Naive thymus-derived CD4-positive, alpha-beta T cell (primary cell): ENCODE measurements at regions not wholly inside any gene's neighbourhood (a gene's known extent, or its start where the extent isn't known, plus 50 kb on each side); places are given as distances from the start of the nearest gene placed in this dataset.

Source experiments
- ATAC-seq: fragments of 150-1000 bp; cut with Tn5 transposase; 2 replicates; pipeline ENCODE4 v1.10.0; 2021; ENCODE audit warnings: mild to moderate bottlenecking, moderate library complexity
- CTCF ChIA-PET: fragments of 350-600 bp; sonication (Branson Sonifier 250); formaldehyde crosslinking; loops from one replicate; lab custom pipeline; 2021; ENCODE audit warnings: antibody characterized with exemption; lab: Charles Lee
- POLR2A ChIA-PET: fragments of 350-600 bp; sonication (Branson Sonifier 250); formaldehyde crosslinking; loops from one replicate; lab custom pipeline; 2021; ENCODE audit warnings: antibody characterized with exemption, inconsistent platforms; lab: Charles Lee
- DNase-seq, 9 donors: peaks; one replicate each; pipeline versions ENCODE4 v3.0.0 to v3.0.0-alpha.2; 2020 to 2022; ENCODE audit warnings: mixed read lengths in 1 of 9
- H3K27ac ChIP-seq: one replicate; pipeline ENCODE4 v1.7.0; 2013; ENCODE audit warnings: mild to moderate bottlenecking, low read depth, low read length, moderate library complexity
- H3K27me3 ChIP-seq, 2 donors: one replicate each; pipeline ENCODE4 v1.7.0; 2013; ENCODE audit warnings: low read length in 2 of 2, mild to moderate bottlenecking in 2 of 2, moderate library complexity in 2 of 2; ENCODE audit not compliant: control insufficient read depth in 2 of 2, insufficient read depth in 2 of 2
- H3K36me3 ChIP-seq, 3 experiments: 1 replicate in 2 of 3; 2 replicates in 1 of 3; pipeline ENCODE4 v1.7.0; 2013; ENCODE audit warnings: low read length in 3 of 3, mild to moderate bottlenecking in 3 of 3, moderate library complexity in 1 of 3; ENCODE audit not compliant: insufficient read depth in 3 of 3, control insufficient read depth in 2 of 3
- H3K4me1 ChIP-seq, 2 donors: one replicate each; pipeline ENCODE4 v1.7.0; 2013; ENCODE audit warnings: low read length in 2 of 2, mild to moderate bottlenecking in 2 of 2, moderate library complexity in 1 of 2; ENCODE audit not compliant: control insufficient read depth in 2 of 2, insufficient read depth in 2 of 2
- H3K4me3 ChIP-seq: 2 replicates; pipeline ENCODE4 v1.7.0; 2013; ENCODE audit warnings: mild to moderate bottlenecking, low read length
- H3K9me3 ChIP-seq, 3 experiments: 1 replicate in 2 of 3; 2 replicates in 1 of 3; pipeline ENCODE4 v1.7.0; 2013; ENCODE audit warnings: low read length in 3 of 3; ENCODE audit not compliant: control insufficient read depth in 2 of 3
- H3K27ac Mint-ChIP-seq, 9 donors: one replicate each; pipeline ENCODE4 v1.8.0; 2020 to 2022; ENCODE audit warnings: mixed read lengths in 9 of 9, mild to moderate bottlenecking in 8 of 9, moderate library complexity in 5 of 9, inconsistent platforms in 2 of 9
- H3K27me3 Mint-ChIP-seq, 5 donors: one replicate each; pipeline ENCODE4 v1.8.0; 2021 to 2022; ENCODE audit warnings: mixed read lengths in 5 of 5, mild to moderate bottlenecking in 1 of 5
- H3K36me3 Mint-ChIP-seq, 5 donors: one replicate each; pipeline ENCODE4 v1.8.0; 2020 to 2022; ENCODE audit warnings: mixed read lengths in 5 of 5, mild to moderate bottlenecking in 3 of 5, inconsistent platforms in 1 of 5
- H3K4me1 Mint-ChIP-seq, 7 donors: one replicate each; pipeline ENCODE4 v1.8.0; 2020 to 2022; ENCODE audit warnings: mixed read lengths in 7 of 7, mild to moderate bottlenecking in 3 of 7, inconsistent platforms in 1 of 7
- H3K4me3 Mint-ChIP-seq, 10 donors: one replicate each; pipeline ENCODE4 v1.8.0; 2020 to 2022; ENCODE audit warnings: mild to moderate bottlenecking in 10 of 10, mixed read lengths in 10 of 10, moderate library complexity in 6 of 10, inconsistent platforms in 2 of 10
- H3K9me3 Mint-ChIP-seq, 11 donors: one replicate each; pipeline ENCODE4 v1.8.0; 2020 to 2022; ENCODE audit warnings: mixed read lengths in 11 of 11, mild to moderate bottlenecking in 4 of 11, inconsistent platforms in 1 of 11, moderate library complexity in 1 of 11
- intact Hi-C, 2 donors: fragments of 100-400 bp; cut with micrococcal nuclease; formaldehyde crosslinking; loops; one replicate each; pipeline ENCODE4 v1.15.1; 2023

DNA sequence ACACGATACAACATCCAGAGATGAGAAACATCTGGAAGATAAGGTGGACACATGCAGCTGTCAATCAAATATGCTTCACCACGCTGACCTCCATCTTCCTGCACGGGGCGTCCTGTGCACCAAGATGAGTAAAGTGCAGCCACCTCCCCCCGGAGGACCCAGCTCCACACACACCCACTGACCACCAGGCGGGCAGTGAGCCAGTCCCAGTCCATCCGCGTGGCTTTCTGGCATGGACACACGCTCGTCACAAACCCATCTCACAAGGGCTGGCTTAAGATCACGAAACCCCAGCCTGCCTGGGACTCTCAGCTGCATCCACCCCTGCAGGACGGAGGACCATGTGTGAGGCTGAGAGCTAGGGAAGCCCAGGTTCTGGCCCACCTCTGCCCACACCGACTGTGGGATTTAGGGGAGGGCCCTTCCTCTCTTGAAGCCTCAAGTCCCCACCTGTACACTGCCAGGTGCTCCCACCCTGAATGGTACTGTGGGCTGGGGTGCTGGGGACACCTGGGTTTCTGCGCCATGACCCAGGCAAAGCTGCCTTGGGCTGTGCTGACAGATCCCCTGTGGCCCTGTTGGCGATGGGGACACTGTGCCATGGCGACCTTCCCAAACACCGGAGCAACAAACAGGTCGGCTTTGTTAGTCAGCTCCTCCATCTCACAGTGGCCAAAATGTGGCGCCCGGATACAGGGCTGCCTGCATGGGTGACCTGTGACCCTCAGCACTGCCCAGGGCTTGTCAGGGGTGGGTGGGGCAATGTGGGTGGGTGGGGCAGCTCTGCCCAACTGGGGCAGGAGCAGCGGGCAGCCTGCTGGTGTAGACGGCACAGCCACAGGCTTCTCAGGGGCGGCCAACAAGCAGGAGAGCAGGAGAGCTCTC is 629.0 kb downstream of the TBC1D22A start:
- intact Hi-C loops = no loop called here
- no peaks in the 10 kb centered on the region for H3K36me3 ChIP-seq
- H3K4me1 ChIP-seq = no peaks in the 10 kb centered on the region
- ChIA-PET POLR2A (no interaction called here), CTCF (no interaction called here)
- Mint-ChIP-seq H3K4me3 (no peak overlapping the region), H3K4me1 (no peaks in the 10 kb centered on the region), H3K36me3 (no peaks in the 10 kb centered on the region), H3K27ac (no peak overlapping the region), H3K9me3 (no peaks in the 10 kb centered on the region), H3K27me3 (peaks cover 0 to 3% (median 0%) of the 10 kb centered on the region in 5 donors)
- H3K27ac ChIP-seq = no peak overlapping the region
- H3K9me3 ChIP-seq = no peaks in the 10 kb centered on the region
- ATAC-seq (no peak), DNase-seq (no peak)
- H3K27me3 ChIP-seq = no peaks in the 10 kb centered on the region
- no peak overlapping the region for H3K4me3 ChIP-seq

DNA sequence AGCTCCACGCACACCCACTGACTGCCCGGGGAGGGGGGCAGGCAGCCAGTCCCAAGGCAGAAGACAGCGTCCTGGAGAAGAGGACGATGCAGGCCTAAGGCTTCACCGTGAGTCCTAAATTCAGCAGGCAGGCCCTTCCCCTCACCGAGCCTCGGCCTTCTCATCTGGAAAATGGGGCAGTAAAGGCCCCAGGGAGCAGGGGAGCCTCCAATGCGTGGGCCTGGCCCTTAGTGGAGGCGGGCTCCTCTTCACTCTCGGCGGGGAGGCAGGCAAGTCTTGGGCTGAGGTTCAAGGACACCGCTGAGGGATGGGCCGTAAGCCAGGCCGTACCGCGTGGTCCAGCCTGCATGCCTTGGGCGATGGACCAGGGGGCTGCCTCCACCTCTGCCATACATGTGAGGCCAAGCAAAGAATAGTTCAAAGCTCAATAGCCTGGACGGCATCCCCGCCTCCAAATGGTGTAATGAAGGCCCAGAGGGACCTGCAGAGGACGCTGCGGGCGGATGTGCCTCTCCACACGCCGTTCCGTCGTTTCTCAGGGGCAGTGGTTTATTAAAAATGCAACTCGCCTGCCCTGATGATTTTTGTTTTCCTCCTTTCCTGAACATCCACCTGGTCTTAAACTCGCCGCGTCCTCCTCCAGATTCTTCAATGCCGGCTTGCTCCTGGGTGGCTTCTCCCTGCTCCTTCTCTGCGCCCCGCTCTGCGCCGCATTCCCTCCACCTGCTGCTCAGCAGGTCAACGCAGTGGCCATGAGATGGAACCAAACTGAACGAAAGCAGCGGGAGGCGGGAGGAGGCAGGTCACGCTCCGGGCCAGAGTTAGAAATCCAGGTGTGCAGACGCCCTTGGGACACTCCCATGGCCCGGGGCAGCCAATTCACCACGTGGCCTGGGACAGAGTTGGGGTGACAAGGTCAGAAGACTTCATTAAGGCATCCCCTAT is 627.8 kb downstream of the TBC1D22A start:
- intact Hi-C loops = no loop called here
- Histone ChIP-seq H3K27me3 (no peaks in the 10 kb centered on the region), H3K4me3 (no peak overlapping the region), H3K36me3 (no peaks in the 10 kb centered on the region), H3K4me1 (no peaks in the 10 kb centered on the region), H3K9me3 (no peaks in the 10 kb centered on the region), H3K27ac (no peak overlapping the region)
- Mint-ChIP-seq H3K27ac (peak overlapping the region in 1 of 9 donors; percentile 42), H3K9me3 (no peaks in the 10 kb centered on the region), H3K36me3 (no peaks in the 10 kb centered on the region), H3K27me3 (peaks cover 0 to 6% (median 3%) of the 10 kb centered on the region in 5 donors), H3K4me3 (peak overlapping the region in 1 of 10 donors; percentile 73), H3K4me1 (no peaks in the 10 kb centered on the region)
- ChIA-PET CTCF (no interaction called here), POLR2A (no interaction called here)
- no peak for ATAC-seq
- no peak for DNase-seq

DNA sequence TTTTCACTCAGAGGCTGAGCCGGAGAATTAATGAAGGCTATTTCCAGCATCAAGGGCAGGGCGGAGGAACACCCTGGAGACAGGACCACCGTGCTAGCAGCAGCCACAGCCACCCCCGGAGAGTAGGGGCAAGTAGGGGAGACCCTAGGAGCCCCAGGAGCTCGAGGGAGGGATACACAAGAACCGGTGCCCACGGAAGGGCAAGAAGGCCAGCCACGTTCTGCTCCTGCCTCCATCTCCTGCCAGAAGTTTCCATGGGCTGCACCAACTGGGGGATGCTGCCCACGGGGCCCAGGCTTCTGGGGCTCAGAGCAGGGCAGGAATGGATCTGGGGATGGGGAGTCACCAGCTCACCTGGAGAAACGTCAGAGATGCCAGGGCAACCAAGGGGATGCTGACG is 626.8 kb downstream of the TBC1D22A start:
- ATAC-seq (no peak), DNase-seq (no peak)
- H3K4me3 ChIP-seq = no peak overlapping the region
- no peaks in the 10 kb centered on the region for H3K36me3 Mint-ChIP-seq
- H3K27ac Mint-ChIP-seq = no peak overlapping the region
- no peaks in the 10 kb centered on the region for H3K9me3 Mint-ChIP-seq
- H3K9me3 ChIP-seq = no peaks in the 10 kb centered on the region
- peaks cover 0 to 6% (median 0%) of the 10 kb centered on the region in 5 donors for H3K27me3 Mint-ChIP-seq
- ChIA-PET POLR2A (no interaction called here), CTCF (no interaction called here)
- no peak overlapping the region for H3K27ac ChIP-seq
- no peaks in the 10 kb centered on the region for H3K4me1 Mint-ChIP-seq
- intact Hi-C loops = no loop called here
- H3K4me1 ChIP-seq = no peaks in the 10 kb centered on the region
- no peaks in the 10 kb centered on the region for H3K36me3 ChIP-seq
- H3K27me3 ChIP-seq = no peaks in the 10 kb centered on the region
- no peak overlapping the region for H3K4me3 Mint-ChIP-seq

DNA sequence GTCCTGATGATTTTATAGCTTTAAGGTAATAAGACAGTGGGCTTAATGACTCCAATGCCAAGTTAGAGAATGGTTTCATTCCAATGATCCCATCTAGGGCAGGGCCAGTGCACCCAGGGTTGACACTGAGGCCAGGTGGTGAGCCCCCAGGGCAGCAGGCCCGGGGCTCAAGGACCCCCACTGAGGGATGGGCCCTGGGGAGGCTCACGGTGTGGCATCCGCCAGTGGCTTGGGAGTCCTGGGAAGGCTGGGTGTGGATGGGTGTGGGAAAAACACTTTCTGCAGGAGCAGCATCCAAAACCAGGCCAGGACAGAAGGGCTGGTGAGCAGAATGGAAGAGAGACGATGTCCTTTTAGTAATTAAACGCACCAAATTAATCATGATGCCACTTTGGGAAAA is 626.3 kb downstream of the TBC1D22A start:
- Histone ChIP-seq H3K4me3 (no peak overlapping the region), H3K27me3 (no peaks in the 10 kb centered on the region), H3K4me1 (no peaks in the 10 kb centered on the region), H3K27ac (no peak overlapping the region), H3K36me3 (no peaks in the 10 kb centered on the region), H3K9me3 (no peaks in the 10 kb centered on the region)
- ChIA-PET POLR2A (no interaction called here), CTCF (no interaction called here)
- no peaks in the 10 kb centered on the region for H3K36me3 Mint-ChIP-seq
- DNase-seq (no peak), ATAC-seq (no peak)
- no peak overlapping the region for H3K27ac Mint-ChIP-seq
- intact Hi-C loops = no loop called here
- no peaks in the 10 kb centered on the region for H3K9me3 Mint-ChIP-seq
- no peak overlapping the region for H3K4me3 Mint-ChIP-seq
- H3K4me1 Mint-ChIP-seq = no peaks in the 10 kb centered on the region
- H3K27me3 Mint-ChIP-seq = peaks cover 0 to 6% (median 0%) of the 10 kb centered on the region in 5 donors

DNA sequence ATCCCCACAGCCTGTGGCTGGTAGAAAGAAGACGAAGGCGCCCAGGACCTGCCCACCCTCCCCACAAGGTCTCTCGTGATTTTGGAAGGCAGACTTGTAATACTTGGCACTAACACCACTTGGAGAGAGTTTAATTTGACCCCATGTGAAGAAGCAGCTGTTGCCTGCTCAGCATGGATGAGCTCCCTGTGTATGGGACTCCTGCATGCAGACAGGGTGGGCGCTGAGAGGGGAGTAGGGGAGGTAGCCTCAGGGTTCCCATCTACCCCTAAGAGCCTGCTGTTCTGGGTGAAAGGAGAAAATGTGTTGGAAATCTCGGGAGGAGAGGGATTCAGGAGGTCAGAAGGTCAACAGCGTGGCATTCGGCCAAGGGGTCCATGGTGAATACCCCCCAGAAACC is 625.9 kb downstream of the TBC1D22A start:
- no peaks in the 10 kb centered on the region for H3K36me3 ChIP-seq
- Mint-ChIP-seq H3K4me3 (no peak overlapping the region), H3K36me3 (no peaks in the 10 kb centered on the region), H3K9me3 (no peaks in the 10 kb centered on the region), H3K4me1 (no peaks in the 10 kb centered on the region), H3K27me3 (peaks cover 0 to 6% (median 0%) of the 10 kb centered on the region in 5 donors), H3K27ac (no peak overlapping the region)
- no peak overlapping the region for H3K4me3 ChIP-seq
- no peak for ATAC-seq
- no peak overlapping the region for H3K27ac ChIP-seq
- H3K27me3 ChIP-seq = no peaks in the 10 kb centered on the region
- intact Hi-C loops = no loop called here
- H3K4me1 ChIP-seq = no peaks in the 10 kb centered on the region
- CTCF ChIA-PET = no interaction called here
- no peaks in the 10 kb centered on the region for H3K9me3 ChIP-seq
- DNase-seq = no peak
- POLR2A ChIA-PET = no interaction called here

DNA sequence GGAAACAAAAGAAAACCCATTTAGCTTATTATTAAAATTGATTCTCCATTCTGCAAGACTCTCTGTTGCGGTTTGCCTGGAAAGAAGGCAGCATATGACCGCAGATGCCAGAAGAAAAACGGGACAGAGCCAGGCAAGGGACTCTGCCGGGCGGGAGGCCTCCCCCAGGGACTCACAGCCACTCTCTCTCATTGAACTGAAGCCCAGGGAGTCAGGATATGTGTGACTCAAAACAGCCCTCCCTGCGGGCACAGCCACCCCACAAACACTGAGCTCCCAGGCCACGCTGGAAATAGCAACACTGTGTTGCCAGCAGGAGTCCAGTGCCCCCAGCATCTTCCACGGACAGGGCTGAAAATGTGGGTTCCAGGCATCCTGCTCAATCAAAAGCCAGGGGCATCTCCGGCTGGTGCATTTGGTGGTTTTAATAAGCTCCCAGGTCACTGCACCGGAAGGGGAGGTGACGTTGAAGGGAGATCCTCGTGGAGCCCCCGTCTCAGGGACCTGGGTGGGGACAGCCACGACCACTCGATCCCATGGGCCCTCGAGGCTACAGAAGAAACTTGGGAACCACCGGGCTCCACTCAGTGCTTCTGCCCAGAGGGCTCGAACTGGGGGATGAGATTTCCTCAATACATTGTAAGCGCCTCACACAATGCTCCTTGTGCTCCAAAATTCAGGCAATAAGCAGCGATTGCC is 624.5 kb downstream of the TBC1D22A start:
- Mint-ChIP-seq H3K27me3 (peaks cover 0 to 10% (median 0%) of the 10 kb centered on the region in 5 donors), H3K27ac (no peak overlapping the region), H3K9me3 (no peaks in the 10 kb centered on the region), H3K4me1 (no peaks in the 10 kb centered on the region), H3K4me3 (no peak overlapping the region), H3K36me3 (no peaks in the 10 kb centered on the region)
- H3K4me3 ChIP-seq = no peak overlapping the region
- no peaks in the 10 kb centered on the region for H3K27me3 ChIP-seq
- H3K9me3 ChIP-seq = no peaks in the 10 kb centered on the region
- intact Hi-C loops = no loop called here
- ChIA-PET POLR2A (no interaction called here), CTCF (no interaction called here)
- H3K36me3 ChIP-seq = no peaks in the 10 kb centered on the region
- DNase-seq = no peak
- H3K4me1 ChIP-seq = no peaks in the 10 kb centered on the region
- no peak for ATAC-seq
- no peak overlapping the region for H3K27ac ChIP-seq
